NCI-H2107 (cell line): ENCODE measurements at regions not wholly inside any gene's neighbourhood (a gene's known extent, or its start where the extent isn't known, plus 50 kb on each side); places are given as distances from the start of the nearest gene placed in this dataset.

Experiments used
- DNase-seq: peaks from one replicate; lab custom pipeline; 2025; lab: John Stamatoyannopoulos, UW

DNA sequence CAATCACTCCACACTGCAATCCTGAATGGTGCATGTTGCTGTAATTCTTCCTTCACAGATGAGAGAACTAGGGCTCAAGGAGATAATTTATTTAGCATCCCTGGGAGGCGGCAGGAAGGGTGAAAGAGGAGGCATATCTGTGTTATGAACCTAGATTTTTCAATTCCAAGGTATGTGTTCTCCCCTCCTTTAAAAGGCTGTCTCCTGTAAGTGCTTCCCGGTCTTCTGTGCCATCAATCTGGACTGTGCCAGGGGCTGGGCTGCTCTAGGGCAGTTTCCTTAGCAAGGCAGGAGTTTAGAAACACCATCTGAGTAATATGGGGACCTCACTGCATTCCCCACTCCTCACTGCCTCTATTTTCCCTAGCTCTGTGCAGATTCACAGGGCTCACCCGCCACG lies 185.0 kb downstream of the RFC3 start:
- DNase-seq: no peak

DNA sequence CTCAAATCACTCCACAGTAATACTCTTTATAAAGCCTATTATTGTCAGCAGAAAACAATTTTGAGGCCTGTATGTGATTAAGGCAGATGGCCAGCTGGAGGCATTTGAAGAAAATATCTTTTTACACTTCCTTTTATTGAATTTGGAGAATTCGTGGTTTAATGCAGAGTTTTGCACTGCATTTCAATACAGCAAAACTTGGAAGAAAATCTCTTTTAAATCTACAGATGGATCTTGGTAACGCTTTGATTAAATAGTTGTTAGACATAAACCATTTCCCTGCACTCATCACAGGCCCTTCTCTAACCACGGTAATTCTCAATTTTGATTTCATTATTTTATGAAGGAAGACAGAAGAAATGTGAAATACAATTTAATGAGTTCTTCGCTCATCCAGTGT lies 185.7 kb downstream of the RFC3 start:
- DNase-seq: no peak

DNA sequence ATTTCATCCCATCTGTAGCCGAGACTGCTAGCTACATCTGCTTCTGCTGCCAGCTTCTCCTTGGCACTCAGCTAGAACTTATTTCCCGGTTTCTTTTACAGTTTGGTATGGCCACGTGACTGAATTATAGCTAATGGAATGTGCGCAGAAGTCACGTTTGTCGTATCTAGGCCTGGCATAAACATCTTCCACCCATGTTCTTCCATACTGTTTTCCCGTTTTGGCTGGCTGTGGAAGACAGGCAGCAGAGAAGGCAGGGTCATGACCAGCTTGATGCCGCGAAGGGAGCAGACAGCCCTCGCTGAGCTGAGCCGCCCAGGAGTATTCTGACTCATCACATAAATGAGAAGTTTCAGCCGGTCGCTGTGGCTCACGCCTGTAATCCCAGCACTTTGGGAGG lies 186.7 kb downstream of the RFC3 start:
- DNase-seq: no peak

DNA sequence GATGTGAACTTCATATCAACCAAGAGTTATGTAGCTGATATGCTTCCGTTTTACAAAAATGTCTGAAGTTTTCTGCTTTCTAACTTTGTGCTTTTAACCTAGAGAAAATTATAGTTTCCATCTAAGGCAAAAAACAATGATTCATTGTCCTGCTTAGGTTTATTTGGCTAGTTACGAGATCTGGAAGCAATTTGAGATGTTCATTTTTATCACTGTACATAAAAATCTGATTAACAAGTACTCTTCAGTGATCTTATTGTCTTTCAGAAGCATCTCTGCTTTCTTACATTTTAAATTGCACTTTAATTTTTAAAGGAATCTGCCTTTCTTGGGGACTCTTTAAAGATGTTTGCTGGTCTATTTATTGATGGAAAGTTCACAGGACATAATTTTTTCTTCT lies 188.1 kb downstream of the RFC3 start:
- DNase-seq: no peak

DNA sequence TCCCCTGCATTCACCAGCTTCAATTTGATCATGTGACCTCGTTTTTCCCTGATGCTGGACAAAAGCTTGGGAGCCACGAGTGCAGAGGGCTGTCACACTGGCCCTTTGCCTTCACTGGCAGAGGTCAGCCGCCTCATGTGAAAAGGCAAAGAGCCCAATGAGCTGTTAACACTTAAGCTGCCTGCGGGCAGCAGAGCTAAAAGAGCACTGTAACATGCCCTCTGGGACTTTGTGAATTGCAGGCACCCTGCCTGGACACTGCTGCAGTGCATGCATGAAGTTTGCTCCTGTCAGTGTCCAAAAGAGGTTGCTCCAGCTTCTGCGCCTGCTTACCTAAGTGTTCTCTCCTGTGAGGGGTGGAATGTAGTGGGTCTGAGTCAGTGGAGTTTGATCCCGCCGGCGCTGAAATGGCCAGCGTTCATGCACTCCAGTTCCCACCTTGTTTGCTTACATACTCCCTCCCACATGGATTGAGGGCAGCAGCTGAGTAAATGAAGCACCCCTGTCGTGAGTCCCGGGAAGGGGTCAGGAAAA lies 193.7 kb downstream of the RFC3 start:
- no peak for DNase-seq

DNA sequence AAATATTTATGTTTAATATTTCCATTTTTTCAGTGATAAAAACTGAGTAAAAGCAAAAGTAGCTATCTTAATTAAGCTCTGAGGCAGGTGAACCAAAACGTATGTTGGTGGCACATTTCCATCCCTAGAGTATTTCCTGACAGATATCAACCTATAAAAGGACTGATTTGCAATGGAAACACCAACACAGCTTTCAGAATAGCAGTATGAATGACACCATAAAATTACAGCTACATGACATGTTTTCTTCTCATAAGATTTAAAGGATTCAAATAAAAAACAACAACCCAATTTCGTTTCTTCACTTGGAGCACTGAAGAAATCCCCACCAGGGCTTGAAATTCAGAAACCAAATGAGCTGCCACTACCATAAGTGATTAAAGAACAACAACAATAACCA lies 194.4 kb downstream of the RFC3 start:
- no peak for DNase-seq

DNA sequence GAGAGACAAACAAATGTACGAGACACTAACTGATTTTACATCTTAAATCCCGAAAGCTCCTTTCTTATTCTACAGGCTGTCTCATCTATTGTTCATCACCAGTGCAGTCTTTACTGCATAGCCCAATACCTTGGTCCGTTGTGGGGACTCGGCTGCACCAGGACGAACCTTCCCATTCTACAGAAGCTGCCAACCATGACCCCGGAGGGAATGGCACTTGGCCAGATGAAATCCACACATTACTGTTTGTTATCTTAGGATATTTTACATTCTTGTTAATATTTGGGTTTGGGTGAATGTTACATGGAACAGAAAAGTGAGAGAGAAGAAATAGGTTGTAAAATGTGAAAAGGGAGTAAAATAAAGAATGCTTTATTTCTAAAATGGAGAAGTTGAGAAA lies 195.1 kb downstream of the RFC3 start:
- DNase-seq: no peak

DNA sequence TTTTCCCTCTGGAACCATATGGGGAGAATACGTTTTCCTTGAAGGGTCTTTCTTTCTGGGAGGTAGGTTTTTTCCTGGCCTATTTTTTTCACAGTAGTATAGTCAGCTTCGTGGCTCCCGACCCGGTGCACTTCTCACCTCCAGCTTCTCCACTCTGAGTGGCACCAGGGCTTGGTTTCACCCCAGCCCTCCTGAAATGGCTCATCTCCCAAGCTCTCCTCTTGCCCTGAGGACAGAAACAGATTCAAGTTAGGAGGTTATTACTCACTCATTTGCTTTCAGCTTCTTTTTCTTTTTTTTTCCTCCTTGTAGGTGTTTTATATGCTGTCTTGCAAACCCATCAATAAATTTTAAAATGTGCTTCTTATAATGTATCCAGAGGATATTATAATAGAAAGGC lies 199.3 kb downstream of the RFC3 start:
- no peak for DNase-seq

DNA sequence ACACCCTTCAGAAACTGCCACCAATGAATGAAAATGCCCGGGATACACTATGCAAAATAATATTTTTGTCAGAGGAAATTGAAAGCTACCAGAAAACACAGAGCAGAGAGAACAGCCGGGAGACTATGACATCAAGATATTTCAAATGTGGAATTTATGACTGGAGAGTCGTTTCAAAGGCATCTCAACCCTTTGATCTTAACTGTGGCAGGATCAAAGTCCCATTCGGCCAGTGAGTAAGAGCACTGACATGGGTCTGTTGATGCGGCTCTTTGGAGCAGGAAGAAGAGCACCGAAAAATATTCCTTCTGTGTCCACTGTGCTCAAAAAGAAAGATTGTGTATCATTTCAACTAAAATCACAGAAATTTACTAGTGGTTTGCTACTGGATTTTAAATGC lies 201.9 kb downstream of the RFC3 start:
- DNase-seq: no peak

DNA sequence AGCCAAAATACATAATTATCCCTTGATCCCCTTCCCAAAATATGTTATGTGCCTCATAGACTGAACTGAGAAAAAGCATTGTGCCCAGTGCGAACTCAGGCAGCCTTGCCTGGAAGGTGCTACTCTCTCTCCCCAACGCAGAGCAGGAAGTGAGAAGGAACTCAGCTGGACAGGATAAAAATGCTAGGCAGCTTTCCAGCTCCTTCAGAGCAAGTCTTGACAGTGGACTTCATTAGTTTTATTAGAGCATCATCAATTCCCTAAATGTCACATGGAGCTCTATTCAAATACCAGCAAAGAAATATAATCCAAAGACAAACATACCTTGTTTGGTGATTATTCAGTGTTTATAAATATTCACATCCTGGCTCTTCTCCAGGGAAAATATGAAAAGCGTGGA lies 202.4 kb downstream of the RFC3 start:
- DNase-seq: no peak

DNA sequence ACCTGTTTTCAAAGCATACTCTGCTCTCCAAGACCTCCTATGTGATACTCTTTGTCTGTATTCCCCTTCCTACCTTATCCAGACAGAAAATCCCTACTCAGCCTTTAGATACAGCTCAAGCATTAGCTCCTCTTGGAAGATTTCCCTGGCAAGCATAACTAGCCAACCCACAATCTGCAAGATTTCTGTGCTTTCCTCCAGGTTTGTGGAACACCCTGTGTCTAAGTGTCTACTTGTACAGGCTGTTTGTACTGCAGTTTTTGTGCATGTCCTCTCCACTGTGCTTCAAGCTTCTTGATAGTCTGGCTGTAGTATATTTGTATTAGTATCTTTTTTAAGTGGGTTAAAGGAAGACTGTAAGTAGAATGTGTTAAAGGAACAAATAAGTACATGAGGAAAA lies 203.7 kb downstream of the RFC3 start:
- no peak for DNase-seq

DNA sequence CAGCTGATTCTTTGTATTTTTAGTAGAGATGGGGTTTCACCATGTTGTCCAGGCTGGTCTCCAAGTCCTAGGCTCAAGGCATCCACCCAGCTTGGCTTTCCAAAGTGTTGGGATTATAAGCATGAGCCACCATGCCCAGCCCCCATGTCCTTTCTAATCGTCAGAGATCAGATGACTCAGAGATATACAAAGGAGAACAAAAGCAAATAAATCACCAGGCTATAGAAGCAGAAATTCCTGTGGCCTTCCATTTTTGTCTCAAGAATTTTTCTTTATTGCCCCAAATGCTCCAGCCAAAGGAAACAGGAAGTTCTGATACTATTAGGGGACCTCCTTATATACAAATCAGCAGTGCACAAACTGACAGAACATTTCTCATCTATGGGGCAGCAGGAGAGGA lies 207.8 kb downstream of the RFC3 start:
- DNase-seq: no peak

DNA sequence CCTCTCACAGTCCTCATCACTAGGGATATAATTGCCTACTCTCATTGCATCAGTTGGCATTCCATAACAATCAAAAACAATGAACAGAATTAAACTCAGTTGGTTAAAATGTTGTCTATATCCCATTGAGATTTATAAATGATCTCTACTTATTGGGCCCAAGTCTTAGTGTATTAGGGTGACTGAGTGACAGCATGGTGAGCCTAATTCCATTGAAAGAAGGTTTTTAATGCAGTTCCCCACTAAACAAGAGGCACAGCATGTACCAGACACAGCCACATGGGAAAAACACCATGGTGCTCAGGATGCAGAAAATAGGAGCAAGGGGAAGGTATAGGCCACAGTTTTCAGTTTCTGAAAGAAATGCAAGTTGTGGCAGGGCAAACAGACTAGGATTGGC lies 208.4 kb downstream of the RFC3 start:
- DNase-seq: no peak

DNA sequence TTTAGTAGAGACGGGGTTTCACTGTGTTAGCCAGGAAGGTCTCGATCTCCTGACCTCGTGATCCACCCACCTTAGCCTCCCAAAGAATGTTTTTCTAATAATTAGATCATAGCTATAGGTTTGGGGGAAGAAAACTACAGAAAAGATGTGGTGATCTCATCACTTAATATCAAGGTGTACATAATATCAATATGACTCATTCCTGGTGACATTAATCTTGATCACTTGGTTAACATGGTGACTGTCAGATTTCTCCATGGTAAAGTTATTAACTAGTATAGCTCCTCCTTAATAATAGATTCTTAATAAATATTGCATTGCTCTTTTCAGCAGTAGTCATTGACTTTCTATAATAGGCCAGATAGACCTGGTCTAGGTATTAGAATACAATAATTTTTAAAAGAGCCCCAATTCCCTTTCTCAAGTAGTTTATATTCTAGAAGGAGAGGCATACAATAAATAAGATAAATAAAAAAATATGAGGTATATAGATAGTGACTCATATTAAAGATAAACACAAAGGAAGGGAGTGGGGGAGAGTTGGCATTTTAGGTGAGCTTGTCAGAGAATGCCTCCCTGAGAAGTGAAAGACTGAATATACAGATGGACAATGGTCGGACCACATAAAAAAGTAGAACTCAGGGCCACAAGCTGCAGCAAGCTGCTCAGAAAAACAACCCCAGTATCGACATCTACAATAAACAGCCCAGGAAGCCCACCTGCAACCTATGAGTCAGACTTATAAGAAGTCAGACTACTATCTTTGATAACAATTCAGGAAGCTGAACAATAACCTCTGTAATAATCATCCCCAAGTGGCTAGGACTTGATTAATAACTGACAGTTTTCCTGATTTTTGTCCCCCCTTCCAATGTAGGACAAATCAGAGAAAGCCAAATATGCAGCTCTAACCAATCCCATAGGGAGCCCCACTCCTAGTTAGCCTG lies 210.8 kb downstream of the RFC3 start:
- no peak for DNase-seq

DNA sequence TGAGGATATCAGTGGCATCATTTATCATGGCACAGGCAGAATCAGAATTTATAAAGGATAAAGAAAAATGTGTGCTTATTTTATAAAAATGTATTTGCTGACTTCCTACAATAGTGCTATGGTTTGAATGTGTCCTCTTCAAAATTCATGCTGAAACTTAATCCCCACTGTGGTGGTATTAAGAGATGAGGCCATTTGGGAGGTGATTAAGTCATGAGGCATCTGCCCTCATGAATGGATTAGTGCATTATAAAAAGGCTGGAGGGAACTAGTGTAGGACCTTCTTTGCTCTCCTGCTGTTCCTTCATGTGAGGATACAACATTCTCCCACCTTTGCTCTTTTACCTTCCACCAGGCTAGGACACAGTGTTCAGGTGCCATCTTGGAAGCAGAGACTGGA lies 212.8 kb downstream of the RFC3 start:
- no peak for DNase-seq

DNA sequence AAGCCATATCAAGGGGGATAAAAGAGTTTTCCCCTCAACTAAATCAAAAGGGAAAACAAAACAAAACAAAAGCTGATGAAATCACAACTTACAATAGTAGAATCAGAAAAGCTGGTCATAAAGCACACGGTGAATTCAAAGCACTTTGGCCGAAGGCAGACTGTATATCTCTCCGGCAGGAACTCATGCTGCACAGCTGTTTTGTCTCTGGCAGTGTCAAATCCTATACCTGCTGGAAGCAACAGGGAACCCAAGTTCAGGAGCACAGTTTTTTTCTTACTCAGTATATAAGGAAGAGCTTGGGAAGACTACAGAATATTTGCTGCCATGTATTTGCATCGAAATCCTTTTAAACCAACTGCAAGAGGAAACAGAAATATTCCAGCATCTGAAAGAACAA lies 213.7 kb downstream of the RFC3 start:
- no peak for DNase-seq

DNA sequence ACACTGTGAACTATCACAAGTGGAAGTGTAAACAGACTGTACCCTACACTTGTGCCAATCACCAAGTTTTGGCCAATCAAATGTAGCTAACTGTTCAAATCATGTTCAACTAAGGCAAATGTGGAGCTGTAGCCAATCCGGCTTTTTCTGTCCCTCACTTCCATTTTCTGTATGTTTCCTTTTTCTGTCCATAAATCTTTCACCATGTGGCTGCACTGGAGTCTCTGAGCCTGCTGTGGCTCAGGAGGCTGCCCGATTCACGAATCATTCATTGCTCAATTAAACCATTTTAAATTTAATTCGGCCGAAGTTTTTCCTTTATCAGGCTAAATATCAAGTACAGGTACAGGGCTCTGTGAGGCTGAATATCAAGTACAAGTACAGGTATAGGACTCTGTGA lies 216.5 kb downstream of the RFC3 start:
- DNase-seq: no peak

DNA sequence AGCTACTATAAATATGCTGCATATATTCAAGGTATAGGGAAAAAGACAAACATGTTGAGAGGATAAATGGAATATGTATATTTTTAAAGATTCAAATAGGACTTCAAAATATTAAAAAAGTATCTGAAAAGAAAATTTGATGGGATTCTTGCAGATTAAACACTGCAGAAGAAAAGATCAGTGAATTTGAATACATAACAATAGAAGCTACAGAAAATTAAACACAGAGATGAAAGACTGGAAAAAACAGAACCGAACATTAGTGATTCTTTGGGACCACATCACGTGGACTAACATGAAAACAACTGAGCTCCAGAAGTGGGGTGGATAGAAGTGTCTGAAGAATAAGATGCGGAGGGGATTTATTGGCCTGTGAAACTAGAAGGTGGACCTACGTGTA lies 217.2 kb downstream of the RFC3 start:
- no peak for DNase-seq

DNA sequence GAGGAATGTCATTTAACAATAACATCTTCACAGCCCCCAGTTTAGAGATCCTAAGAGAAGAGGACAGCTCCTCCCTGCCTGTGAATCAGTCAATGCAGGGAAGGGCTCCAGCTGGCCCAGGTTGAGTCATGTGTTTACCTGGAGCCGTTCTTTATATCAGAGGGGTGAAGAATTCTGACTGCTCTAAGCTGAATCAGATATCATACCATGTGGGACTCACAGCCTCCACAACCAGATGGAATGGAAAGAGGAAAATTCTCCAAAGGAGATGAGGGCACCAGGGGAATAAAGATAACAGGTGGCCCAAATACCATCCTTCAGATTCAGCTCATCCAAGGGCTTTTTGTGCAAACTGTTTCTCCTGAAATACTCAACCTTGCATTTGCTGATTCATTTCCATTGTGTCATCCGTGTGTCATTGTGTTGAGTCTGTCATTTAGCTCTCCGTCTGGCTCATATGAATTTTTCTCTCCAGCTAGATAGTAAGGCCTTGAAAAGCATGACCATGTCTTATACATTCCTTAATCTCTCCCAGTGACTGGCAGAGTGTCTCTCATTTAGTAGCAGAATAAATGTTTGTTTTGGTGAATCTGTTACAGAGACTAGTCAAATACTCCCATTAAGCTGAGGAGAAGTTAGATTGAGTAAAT lies 217.9 kb downstream of the RFC3 start:
- DNase-seq: no peak

DNA sequence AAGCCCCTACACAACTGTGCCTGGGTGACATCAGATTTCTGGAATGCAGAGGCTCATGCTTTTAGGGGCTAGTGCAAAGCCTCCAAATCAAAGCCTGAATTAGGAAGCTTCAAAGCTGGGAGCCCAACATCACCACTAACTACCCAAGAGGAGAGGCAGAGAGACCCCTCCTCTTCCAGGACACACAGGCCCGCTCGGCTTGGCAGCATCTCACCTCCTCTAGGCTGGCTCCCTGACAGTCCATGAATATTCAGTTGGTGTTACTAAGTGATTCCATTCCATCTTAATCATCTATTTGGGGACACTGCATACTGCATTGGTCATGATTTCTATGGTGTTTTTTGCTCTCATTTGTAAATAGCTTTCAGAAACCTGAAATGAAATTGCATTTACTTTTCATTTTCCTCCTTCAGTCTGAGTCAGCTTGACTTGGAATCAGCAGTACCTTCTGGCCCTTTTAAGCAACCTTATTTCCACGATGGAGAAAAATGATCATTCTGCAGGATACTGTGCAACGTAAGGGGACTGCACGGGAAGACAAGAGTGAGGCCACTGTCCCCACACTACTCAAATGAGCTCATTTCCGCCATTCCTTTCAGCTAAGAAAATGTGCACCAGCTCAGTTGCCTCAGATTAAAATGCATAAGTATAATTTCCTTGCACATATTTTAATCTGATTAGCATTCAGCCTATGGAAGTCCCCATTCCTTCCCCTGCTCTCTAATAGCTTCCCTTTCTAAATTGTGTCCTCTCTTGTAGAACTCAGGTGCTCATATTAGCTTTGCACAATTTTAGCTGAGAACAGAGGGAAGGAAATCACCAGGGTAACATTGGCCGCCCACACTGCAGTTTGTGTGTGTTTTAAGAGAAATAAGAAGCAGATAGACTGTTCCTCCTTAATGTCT lies 219.9 kb downstream of the RFC3 start:
- no peak for DNase-seq

DNA sequence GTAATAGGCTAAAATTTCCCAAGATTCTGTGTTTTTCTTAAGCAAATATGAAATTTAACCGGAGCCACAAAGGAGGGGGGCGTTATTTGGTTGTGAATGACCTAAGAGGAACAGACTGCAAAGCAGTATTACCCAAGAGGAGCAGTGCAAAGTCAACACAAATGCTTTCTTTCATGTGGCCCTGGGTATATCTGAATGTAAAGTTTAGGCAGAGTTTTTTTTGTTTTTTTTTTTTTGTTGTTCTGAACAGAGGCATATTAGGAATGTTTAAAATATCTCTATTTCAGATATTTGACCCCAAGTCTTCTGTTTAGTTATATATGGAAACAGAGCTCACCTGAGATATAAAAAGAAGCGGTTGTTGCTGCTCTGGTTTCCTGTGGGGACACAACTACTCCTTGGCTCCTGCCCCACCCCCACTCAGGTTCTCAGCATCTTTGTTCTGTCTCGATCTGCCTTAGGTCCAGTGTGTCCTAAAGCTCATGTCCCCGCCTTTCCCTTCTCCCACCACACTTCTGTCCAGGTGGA lies 220.7 kb downstream of the RFC3 start:
- DNase-seq: no peak

DNA sequence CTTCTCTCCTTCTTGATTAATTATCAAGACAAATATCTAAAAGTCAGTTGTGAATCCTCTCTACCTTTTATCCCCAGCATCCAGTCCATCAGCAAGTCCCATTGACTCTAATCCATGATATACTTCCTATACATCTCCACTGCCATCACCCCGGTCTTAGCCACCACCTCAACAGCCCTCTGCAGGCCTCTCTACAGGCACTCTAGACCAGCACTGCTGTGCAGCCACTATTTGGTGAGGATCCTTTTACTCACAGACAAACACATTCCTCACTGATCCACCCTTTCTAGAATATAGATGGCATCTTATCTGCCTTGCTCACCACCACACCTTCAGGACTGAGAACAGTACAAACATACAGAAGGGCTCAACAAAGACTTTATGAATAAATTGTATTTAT lies 221.7 kb downstream of the RFC3 start:
- no peak for DNase-seq
